ENCODE measurements at regions not wholly inside any gene's neighbourhood (a gene's known extent, or its start where the extent isn't known, plus 50 kb on each side); places are given as distances from the start of the nearest gene placed in this dataset.

- DNase-seq (ENCODE audit: low read depth), result no peak
- H3K4me3 ChIP-seq (ENCODE audit: low read depth, low read length), result no peak overlapping the region
- TF ChIP-seq CTCF (conservative IDR thresholded peaks at IDR 0.05; ENCODE audit: low read depth, low read length), result no peak
These were observed 105.5 kb downstream of the MYCN start for GRCh38 chr2:16045653-16046352.

- H3K4me3 ChIP-seq (ENCODE audit: low read depth, low read length), result no peak overlapping the region
- TF ChIP-seq CTCF (conservative IDR thresholded peaks at IDR 0.05; ENCODE audit: low read depth, low read length), result no peak
- no peak for DNase-seq (ENCODE audit: low read depth)
These were observed 104.7 kb downstream of the MYCN start for GRCh38 chr2:16044946-16045456.

- no peak overlapping the region for H3K4me3 ChIP-seq (ENCODE audit: low read depth, low read length)
- DNase-seq (ENCODE audit: low read depth), result no peak
- TF ChIP-seq CTCF (conservative IDR thresholded peaks at IDR 0.05; ENCODE audit: low read depth, low read length), result no peak
These were observed 103.3 kb downstream of the MYCN start for GRCh38 chr2:16043627-16044026.

- DNase-seq (ENCODE audit: low read depth), result no peak
- no peak overlapping the region for H3K4me3 ChIP-seq (ENCODE audit: low read depth, low read length)
- TF ChIP-seq CTCF (conservative IDR thresholded peaks at IDR 0.05; ENCODE audit: low read depth, low read length), result no peak
These were observed 102.8 kb downstream of the MYCN start for GRCh38 chr2:16043192-16043591.

- DNase-seq (ENCODE audit: low read depth), result no peak
- no peak overlapping the region for H3K4me3 ChIP-seq (ENCODE audit: low read depth, low read length)
- TF ChIP-seq CTCF (conservative IDR thresholded peaks at IDR 0.05; ENCODE audit: low read depth, low read length), result no peak
These were observed 101.9 kb downstream of the MYCN start for GRCh38 chr2:16042201-16042700.

GRCh38 chr2:16040271-16041010, 100.1 kb downstream of the MYCN start:
- no peak for DNase-seq (ENCODE audit: low read depth)
- no peak overlapping the region for H3K4me3 ChIP-seq (ENCODE audit: low read depth, low read length)
- no peak for TF ChIP-seq CTCF (conservative IDR thresholded peaks at IDR 0.05; ENCODE audit: low read depth, low read length)

Data from choroid plexus epithelial cell (primary cell).